ENCODE measurements at regions not wholly inside any gene's neighbourhood (a gene's known extent, or its start where the extent isn't known, plus 50 kb on each side); places are given as distances from the start of the nearest gene placed in this dataset.

DNA sequence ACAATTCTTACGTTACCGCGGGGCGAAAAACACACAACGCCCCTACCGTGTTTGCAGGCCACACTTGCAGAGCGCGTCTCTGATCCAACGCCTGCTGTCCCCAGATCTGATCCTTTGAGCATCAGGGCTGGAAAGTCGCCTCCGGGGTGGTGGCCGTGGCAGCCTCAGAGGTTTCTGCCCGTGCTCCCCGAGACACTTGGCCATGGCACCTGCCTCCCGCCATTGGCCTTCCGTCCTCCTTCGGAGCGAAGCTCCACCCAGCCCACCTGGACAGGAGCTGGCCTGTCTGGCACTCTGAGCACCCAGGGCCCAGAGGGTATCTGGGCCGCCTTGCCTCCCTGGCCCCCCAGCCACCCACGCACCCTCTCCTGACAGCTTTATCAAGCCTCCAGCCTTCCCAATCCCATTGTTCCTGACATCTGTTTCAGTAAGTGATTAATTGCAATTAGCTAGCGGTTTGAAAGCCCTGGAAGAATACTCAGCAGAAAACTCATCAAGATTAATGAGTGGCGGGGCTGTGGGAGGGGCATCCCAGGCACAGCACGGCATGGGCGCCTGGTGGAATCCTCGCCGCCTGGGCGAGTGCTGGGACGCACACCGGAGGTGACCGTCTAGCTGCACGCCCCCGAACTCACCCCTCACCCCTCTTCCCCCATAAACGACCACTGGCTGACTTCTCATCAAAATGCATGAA is 181.5 kb upstream of the GSE1 start:
- H3K27ac ChIP-seq = no peak overlapping the region
- H3K36me3 ChIP-seq = no peaks in the 10 kb centered on the region
- H3K27me3 ChIP-seq = no peaks in the 10 kb centered on the region
- H3K4me3 ChIP-seq = no peak overlapping the region
- no peaks in the 10 kb centered on the region for H3K9me3 ChIP-seq
- peak in 2 of 5 donors; percentile 9 to 58 for DNase-seq
- TF ChIP-seq, protein P1, sequence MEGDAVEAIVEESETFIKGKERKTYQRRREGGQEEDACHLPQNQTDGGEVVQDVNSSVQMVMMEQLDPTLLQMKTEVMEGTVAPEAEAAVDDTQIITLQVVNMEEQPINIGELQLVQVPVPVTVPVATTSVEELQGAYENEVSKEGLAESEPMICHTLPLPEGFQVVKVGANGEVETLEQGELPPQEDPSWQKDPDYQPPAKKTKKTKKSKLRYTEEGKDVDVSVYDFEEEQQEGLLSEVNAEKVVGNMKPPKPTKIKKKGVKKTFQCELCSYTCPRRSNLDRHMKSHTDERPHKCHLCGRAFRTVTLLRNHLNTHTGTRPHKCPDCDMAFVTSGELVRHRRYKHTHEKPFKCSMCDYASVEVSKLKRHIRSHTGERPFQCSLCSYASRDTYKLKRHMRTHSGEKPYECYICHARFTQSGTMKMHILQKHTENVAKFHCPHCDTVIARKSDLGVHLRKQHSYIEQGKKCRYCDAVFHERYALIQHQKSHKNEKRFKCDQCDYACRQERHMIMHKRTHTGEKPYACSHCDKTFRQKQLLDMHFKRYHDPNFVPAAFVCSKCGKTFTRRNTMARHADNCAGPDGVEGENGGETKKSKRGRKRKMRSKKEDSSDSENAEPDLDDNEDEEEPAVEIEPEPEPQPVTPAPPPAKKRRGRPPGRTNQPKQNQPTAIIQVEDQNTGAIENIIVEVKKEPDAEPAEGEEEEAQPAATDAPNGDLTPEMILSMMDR (IDR thresholded peaks at IDR 0.05) = no peak
- no peak for TF ChIP-seq POLR2A (IDR thresholded peaks at IDR 0.05)
- intact Hi-C loops (cut with DNase I) = no loop called here
- H3K4me1 ChIP-seq = peaks cover 0 to 6% (median 2%) of the 10 kb centered on the region in 12 donors
- WGBS, 4 donors = 89 to 97% (median 91%) methylated on average over 33 of the region's 33 CpGs
- ATAC-seq = no peak

DNA sequence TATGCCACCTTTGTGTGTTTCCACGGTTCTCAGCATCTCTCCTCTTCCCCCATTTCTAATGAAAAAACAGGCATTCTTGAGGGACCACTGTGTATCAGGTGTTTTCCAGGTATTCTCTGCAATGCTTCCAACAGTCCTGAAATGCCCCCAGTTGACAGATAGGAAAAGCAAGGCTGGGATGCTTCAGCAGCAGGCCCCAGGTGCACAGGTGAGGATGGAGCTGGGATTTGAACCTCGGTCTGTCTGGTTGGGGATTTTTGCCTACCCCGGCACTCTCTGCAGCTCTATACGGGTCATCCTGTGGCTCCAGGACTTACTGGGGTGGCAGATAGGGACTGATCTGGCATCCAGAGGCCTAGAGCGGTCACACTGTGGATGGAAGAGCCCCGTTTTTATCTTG is 180.5 kb upstream of the GSE1 start:
- TF ChIP-seq POLR2A (IDR thresholded peaks at IDR 0.05) = no peak
- TF ChIP-seq, protein P1 (IDR thresholded peaks at IDR 0.05) = no peak
- no peaks in the 10 kb centered on the region for H3K27me3 ChIP-seq
- no peaks in the 10 kb centered on the region for H3K9me3 ChIP-seq
- WGBS, 4 donors = 92 to 95% (median 95%) methylated on average over 6 of the region's 6 CpGs
- H3K36me3 ChIP-seq = no peaks in the 10 kb centered on the region
- H3K27ac ChIP-seq = no peak overlapping the region
- peak in 2 of 5 donors; percentile 5 to 7 for DNase-seq
- peaks cover 0 to 16% (median 9%) of the 10 kb centered on the region in 12 donors for H3K4me1 ChIP-seq
- intact Hi-C loops (cut with DNase I) = no loop called here
- ATAC-seq = no peak
- no peak overlapping the region for H3K4me3 ChIP-seq

DNA sequence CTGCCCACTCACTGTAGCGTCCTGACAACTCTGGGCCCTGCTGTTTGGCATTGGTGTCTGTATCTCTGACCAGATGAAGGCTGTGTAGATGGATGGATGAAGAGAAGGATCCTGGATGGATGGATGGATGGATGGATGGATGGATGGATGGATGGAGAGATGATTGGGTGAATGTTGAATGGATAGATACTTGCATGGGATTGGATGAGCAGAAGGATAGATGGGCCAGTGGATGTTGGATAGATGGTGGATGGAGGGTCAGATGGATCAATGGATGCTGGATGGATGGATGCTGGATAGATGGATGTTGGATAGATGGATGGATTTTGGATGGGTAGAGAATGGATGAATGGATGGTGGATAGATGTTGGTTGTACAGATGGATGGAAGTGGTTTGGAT is 179.6 kb upstream of the GSE1 start:
- Histone ChIP-seq H3K27me3 (no peaks in the 10 kb centered on the region), H3K4me3 (no peak overlapping the region), H3K4me1 (peaks cover 0 to 18% (median 10%) of the 10 kb centered on the region in 12 donors), H3K9me3 (no peaks in the 10 kb centered on the region), H3K36me3 (no peaks in the 10 kb centered on the region), H3K27ac (no peak overlapping the region)
- intact Hi-C loops (cut with DNase I) = no loop called here
- WGBS, 4 donors = 88 to 96% (median 91%) methylated on average over 1 of the region's 1 CpG
- TF ChIP-seq, protein P1 (IDR thresholded peaks at IDR 0.05) = no peak
- TF ChIP-seq POLR2A (IDR thresholded peaks at IDR 0.05) = no peak
- no peak for ATAC-seq
- no peak for DNase-seq

DNA sequence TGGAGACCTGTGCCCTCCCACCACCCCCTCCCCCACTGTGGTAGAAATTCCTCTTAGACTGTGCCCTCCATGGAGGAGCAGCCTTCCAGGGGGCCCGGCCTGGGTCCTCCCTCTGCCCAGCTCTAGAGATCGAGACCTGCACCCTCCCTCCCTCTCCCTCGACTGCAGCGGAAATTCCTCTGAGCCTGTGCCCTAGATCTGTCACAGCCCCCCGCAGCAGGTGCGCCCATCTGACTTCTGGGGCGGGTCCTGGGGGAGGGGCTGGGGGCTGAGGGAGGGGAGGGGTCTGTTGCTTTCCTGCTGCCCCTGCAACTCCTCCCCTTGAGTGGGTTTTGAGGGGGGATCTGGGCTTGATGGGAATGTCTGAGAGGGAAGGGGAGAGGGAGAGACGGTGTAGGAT is 177.8 kb upstream of the GSE1 start:
- intact Hi-C loops (cut with DNase I) = no loop called here
- Histone ChIP-seq H3K27ac (no peak overlapping the region), H3K9me3 (no peaks in the 10 kb centered on the region), H3K4me3 (no peak overlapping the region), H3K27me3 (no peaks in the 10 kb centered on the region), H3K36me3 (no peaks in the 10 kb centered on the region), H3K4me1 (peaks cover 0 to 18% (median 10%) of the 10 kb centered on the region in 12 donors)
- DNase-seq (no peak), ATAC-seq (no peak)
- no peak for TF ChIP-seq POLR2A (IDR thresholded peaks at IDR 0.05)
- TF ChIP-seq, protein P1 (IDR thresholded peaks at IDR 0.05) = no peak
- WGBS, 4 donors = 87 to 98% (median 93%) methylated on average over 6 to 8 of the region's 8 CpGs

Data from heart left ventricle (tissue), 16 donors.